Fibroblast of the aortic adventitia (primary cell): ENCODE measurements at regions not wholly inside any gene's neighbourhood (a gene's known extent, or its start where the extent isn't known, plus 50 kb on each side); places are given as distances from the start of the nearest gene placed in this dataset.

Source experiments
- DNase-seq: peaks from one replicate; pipeline ENCODE4 v3.0.0-alpha.2; 2010; ENCODE audit warnings: low read depth
- H3K4me3 ChIP-seq: 2 replicates; pipeline ENCODE4 v1.5.1; 2011; ENCODE audit warnings: low read depth, mild to moderate bottlenecking, control low read depth, low read length, moderate library complexity
- CTCF ChIP-seq: IDR thresholded peaks from 2 replicates; pipeline ENCODE4 v1.5.1; 2011; ENCODE audit warnings: mild to moderate bottlenecking, low read length, control low read depth, inconsistent platforms; ENCODE audit not compliant: insufficient read depth

DNA sequence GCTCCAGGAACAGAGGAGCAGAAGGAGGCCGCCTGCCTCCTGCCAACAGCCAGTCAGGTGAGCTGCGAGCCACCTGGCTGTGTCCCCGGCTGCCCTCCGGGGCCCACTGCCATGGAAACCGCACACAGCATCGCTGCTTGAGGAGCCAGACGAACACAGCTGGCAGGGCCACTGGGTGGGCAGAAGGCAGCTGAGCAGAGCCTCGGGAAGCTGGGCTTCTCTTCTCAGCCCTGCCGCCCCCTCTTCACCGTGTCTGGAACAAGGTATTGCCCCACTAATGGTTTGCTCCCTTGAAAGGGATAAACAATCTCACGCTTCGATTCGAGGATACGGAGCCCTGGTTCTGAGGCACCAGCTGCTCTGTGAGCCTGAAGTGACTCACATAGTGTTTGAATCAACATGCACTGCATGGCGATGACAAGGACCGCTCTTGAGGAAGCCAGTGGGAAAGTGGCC is 63.7 kb upstream of the RUFY1 start:
- H3K4me3 ChIP-seq, result no peak overlapping the region
- no peak for TF ChIP-seq CTCF
- no peak for DNase-seq

GRCh38 chr5:179485845-179486575 is 64.3 kb upstream of the RUFY1 start:
- no peak for DNase-seq

DNA sequence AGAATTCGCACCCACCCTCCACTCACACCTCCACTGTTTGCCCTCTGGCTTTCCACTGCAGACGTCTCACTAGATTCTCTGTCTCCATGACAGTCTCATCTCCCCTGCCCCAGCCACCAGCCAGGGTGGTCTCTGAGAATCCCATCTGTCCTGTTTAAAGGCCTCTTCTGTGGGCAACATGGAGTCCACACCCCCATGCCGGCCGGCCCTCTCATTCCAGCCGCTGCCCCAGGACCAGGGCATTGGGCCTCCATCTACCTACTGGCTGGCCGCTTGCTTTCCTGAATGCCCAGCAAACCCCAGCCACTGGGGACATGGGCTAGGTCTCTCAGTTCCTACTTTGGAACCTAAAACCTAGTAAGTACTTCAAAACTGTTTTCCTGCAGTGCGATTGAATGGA is 65.6 kb upstream of the RUFY1 start:
- no peak for TF ChIP-seq CTCF
- no peak overlapping the region for H3K4me3 ChIP-seq
- no peak for DNase-seq

More at GRCh38 chr5:179485845-179486575, 64.3 kb upstream of the RUFY1 start:
- no peak for TF ChIP-seq CTCF
- no peak overlapping the region for H3K4me3 ChIP-seq

- TF ChIP-seq CTCF, result no peak
- no peak for DNase-seq
- no peak overlapping the region for H3K4me3 ChIP-seq
Measured at GRCh38 chr5:179484201-179484600, 66.2 kb upstream of the RUFY1 start.

DNA sequence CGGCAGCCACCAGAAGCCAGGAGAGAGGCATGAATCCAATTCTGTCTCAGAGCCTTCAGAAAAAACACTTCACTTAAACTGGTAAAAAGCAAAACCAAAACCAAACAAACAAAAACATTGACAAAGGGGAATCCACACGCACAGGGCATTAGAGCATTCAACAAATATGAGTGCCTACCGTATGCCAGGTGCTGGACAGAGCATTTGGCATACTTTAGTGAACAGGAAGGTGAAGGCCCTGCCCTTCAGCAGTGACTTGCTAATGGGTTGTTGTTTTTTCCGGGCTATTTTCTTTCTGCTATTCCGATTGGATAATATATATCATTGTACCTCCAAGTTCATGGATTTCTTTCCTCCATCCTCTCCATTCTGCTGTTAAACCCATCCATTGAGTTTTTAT is 71.7 kb upstream of the RUFY1 start:
- DNase-seq, result no peak
- no peak for TF ChIP-seq CTCF
- H3K4me3 ChIP-seq, result no peak overlapping the region

DNA sequence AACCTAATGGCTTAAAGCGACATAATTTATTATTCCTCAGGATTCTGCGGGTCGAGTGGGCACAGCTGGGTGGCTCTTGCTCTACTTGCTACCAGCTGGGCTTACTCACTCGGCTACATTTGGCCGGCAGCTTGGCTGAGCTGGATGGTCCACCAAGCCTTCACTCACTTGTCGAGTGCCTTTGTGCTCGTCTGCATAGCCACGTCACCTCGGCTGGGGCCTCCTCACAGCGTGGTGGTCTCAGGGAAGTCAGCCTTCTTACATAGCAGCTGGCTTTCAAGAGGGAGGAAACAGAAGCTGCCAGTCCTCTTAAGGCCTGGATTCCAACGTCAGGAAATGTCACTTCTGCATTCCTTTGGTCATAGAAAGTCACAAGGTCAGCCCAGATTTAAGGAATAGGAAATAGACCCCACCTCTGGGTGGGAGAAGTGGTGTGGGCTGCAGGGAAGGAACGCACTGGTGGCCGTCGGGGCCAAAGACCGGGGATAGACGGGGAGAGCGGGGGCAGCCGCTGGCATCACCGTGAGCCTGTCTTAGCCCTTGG is 75.1 kb upstream of the RUFY1 start:
- no peak for DNase-seq
- no peak for TF ChIP-seq CTCF
- no peak overlapping the region for H3K4me3 ChIP-seq
